Uterus (tissue), 2 donors: ENCODE measurements at regions not wholly inside any gene's neighbourhood (a gene's known extent, or its start where the extent isn't known, plus 50 kb on each side); places are given as distances from the start of the nearest gene placed in this dataset.

Source experiments
- POLR2A ChIP-seq, 2 donors: fragments of 450-650 bp; IDR thresholded peaks; one replicate each; pipeline ENCODE4 v1.6.1; 2016; ENCODE audit warnings: antibody characterized with exemption in 2 of 2, mild to moderate bottlenecking in 1 of 2, moderate library complexity in 1 of 2
- TF ChIP-seq, protein P1 (sequence below), 4 experiments: fragments of 200-600 bp in 2 of 4; fragments of 450-650 bp in 2 of 4; sonication (generic) in 2 of 4; IDR thresholded peaks; one replicate each; pipeline ENCODE4 v1.5.1; 2016 to 2019; ENCODE audit warnings: antibody characterized with exemption in 4 of 4, mild to moderate bottlenecking in 2 of 4, moderate library complexity in 1 of 4

- TF ChIP-seq, protein P1, sequence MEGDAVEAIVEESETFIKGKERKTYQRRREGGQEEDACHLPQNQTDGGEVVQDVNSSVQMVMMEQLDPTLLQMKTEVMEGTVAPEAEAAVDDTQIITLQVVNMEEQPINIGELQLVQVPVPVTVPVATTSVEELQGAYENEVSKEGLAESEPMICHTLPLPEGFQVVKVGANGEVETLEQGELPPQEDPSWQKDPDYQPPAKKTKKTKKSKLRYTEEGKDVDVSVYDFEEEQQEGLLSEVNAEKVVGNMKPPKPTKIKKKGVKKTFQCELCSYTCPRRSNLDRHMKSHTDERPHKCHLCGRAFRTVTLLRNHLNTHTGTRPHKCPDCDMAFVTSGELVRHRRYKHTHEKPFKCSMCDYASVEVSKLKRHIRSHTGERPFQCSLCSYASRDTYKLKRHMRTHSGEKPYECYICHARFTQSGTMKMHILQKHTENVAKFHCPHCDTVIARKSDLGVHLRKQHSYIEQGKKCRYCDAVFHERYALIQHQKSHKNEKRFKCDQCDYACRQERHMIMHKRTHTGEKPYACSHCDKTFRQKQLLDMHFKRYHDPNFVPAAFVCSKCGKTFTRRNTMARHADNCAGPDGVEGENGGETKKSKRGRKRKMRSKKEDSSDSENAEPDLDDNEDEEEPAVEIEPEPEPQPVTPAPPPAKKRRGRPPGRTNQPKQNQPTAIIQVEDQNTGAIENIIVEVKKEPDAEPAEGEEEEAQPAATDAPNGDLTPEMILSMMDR (IDR thresholded peaks at IDR 0.05) = no peak
- no peak for TF ChIP-seq POLR2A (IDR thresholded peaks at IDR 0.05)
These were observed 306.6 kb downstream of the DTHD1 start for GRCh38 chr4:36587909-36588472.
